KMS-11 (cell line): ENCODE measurements at regions not wholly inside any gene's neighbourhood (a gene's known extent, or its start where the extent isn't known, plus 50 kb on each side); places are given as distances from the start of the nearest gene placed in this dataset.

ENCODE experiments used
- H2AFZ ChIP-seq: fragments of 200-600 bp; sonication (generic); 2 replicates; pipeline ENCODE4 v1.6.1; 2016; ENCODE audit warnings: antibody characterized with exemption, mixed run types, low read depth
- H3K27ac ChIP-seq: fragments of 200-600 bp; sonication (generic); 2 replicates; pipeline ENCODE4 v1.6.1; 2016; ENCODE audit warnings: mild to moderate bottlenecking, mixed run types
- H3K27me3 ChIP-seq: fragments of 200-600 bp; sonication (generic); 2 replicates; pipeline ENCODE4 v1.6.1; 2017; ENCODE audit warnings: mild to moderate bottlenecking, low read depth, mixed run types, moderate library complexity; ENCODE audit not compliant: insufficient read depth
- H3K36me3 ChIP-seq: fragments of 200-600 bp; sonication (generic); 2 replicates; pipeline ENCODE4 v1.6.1; 2017; ENCODE audit warnings: mild to moderate bottlenecking, mixed run types; ENCODE audit not compliant: insufficient read depth
- H3K4me1 ChIP-seq: fragments of 200-600 bp; sonication (generic); 2 replicates; pipeline ENCODE4 v1.6.1; 2016; ENCODE audit warnings: mild to moderate bottlenecking, low read depth, mixed run types; ENCODE audit not compliant: poor library complexity, severe bottlenecking
- H3K4me2 ChIP-seq: fragments of 200-600 bp; sonication (generic); 2 replicates; pipeline ENCODE4 v1.7.0; 2016; ENCODE audit warnings: mild to moderate bottlenecking, mixed run types
- H3K4me3 ChIP-seq: fragments of 200-600 bp; sonication (generic); IDR thresholded peaks from 2 replicates; pipeline ENCODE4 v1.6.1; 2017; ENCODE audit warnings: low read depth, low read length, mixed read lengths; ENCODE audit not compliant: insufficient read depth
- H3K79me2 ChIP-seq: fragments of 200-600 bp; sonication (generic); 2 replicates; pipeline ENCODE4 v1.6.1; 2016; ENCODE audit warnings: low read depth, mixed run types; ENCODE audit not compliant: insufficient read depth
- H3K9ac ChIP-seq: fragments of 200-600 bp; sonication (generic); 2 replicates; pipeline ENCODE4 v1.6.1; 2016; ENCODE audit warnings: mild to moderate bottlenecking, mixed run types
- H4K20me1 ChIP-seq: fragments of 200-600 bp; sonication (generic); 2 replicates; pipeline ENCODE4 v1.6.1; 2016; ENCODE audit warnings: mild to moderate bottlenecking, mixed run types; ENCODE audit not compliant: insufficient read depth
- TF ChIP-seq, protein P1 (sequence below): fragments of 200-600 bp; sonication (generic); conservative IDR thresholded peaks from 2 replicates; pipeline ENCODE4 v1.6.1; 2017; ENCODE audit warnings: low read depth, mild to moderate bottlenecking, antibody characterized with exemption, low read length, moderate library complexity, mixed read lengths

DNA sequence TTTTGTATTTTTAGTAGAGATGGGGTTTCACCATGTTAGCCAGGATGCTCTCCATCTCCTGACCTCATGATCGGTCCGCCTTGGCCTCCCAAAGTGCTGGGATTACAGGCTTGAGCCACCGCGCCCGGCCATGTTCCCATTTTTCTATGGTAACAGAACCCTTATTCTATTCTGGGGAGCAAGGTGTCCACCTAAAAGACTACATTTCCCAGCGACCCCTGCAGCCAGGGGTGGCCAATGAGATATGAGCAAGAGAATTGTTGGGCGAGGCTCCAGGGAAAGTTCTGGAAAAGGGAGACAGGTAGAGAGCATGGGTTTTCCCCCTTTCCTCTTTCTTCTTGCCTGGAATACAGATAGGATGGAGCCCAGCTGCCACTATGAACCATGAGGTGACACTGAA lies 96.9 kb downstream of the LINGO1 start:
- H3K36me3 ChIP-seq: no peaks in the 10 kb centered on the region
- H3K27me3 ChIP-seq: peaks cover 24% of the 10 kb centered on the region; the same call in 1 of the 2 replicates
- no peak overlapping the region for H2AFZ ChIP-seq
- TF ChIP-seq, protein P1, sequence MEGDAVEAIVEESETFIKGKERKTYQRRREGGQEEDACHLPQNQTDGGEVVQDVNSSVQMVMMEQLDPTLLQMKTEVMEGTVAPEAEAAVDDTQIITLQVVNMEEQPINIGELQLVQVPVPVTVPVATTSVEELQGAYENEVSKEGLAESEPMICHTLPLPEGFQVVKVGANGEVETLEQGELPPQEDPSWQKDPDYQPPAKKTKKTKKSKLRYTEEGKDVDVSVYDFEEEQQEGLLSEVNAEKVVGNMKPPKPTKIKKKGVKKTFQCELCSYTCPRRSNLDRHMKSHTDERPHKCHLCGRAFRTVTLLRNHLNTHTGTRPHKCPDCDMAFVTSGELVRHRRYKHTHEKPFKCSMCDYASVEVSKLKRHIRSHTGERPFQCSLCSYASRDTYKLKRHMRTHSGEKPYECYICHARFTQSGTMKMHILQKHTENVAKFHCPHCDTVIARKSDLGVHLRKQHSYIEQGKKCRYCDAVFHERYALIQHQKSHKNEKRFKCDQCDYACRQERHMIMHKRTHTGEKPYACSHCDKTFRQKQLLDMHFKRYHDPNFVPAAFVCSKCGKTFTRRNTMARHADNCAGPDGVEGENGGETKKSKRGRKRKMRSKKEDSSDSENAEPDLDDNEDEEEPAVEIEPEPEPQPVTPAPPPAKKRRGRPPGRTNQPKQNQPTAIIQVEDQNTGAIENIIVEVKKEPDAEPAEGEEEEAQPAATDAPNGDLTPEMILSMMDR: no peak
- H3K79me2 ChIP-seq: no peaks in the 10 kb centered on the region
- H3K4me3 ChIP-seq: no peak overlapping the region
- H3K9ac ChIP-seq: no peak overlapping the region
- no peaks in the 10 kb centered on the region for H4K20me1 ChIP-seq
- no peak overlapping the region for H3K27ac ChIP-seq
- H3K4me1 ChIP-seq: no peaks in the 10 kb centered on the region
- no peak overlapping the region for H3K4me2 ChIP-seq
